ENCODE measurements at regions not wholly inside any gene's neighbourhood (a gene's known extent, or its start where the extent isn't known, plus 50 kb on each side); places are given as distances from the start of the nearest gene placed in this dataset.

DNA sequence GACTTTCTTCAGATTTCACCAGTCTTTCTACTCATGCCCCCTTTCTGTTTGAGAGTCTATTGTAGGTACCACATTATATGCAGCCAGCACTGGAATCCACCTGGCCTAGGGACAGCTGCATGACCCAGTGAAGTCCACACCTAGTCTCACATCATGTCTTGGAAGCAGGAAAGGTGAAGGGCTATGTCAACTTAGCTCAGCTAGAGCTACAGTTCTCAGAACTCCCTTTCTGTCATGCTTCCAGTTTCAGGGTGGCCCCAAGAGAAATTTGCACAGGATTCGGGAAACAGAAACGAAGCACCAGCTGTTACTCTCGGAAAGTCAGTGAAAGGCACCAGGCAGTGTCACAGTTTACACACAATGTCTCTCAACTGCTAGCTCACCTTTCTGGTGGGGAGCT, 51.6 kb upstream of the NLRP1 start:
- H3K27me3 Mint-ChIP-seq (ENCODE audit: unreplicated experiment): no peaks in the 10 kb centered on the region
- H3K27ac Mint-ChIP-seq (ENCODE audit: unreplicated experiment): no peak overlapping the region
- H3K9me3 Mint-ChIP-seq (ENCODE audit: unreplicated experiment): no peaks in the 10 kb centered on the region

DNA sequence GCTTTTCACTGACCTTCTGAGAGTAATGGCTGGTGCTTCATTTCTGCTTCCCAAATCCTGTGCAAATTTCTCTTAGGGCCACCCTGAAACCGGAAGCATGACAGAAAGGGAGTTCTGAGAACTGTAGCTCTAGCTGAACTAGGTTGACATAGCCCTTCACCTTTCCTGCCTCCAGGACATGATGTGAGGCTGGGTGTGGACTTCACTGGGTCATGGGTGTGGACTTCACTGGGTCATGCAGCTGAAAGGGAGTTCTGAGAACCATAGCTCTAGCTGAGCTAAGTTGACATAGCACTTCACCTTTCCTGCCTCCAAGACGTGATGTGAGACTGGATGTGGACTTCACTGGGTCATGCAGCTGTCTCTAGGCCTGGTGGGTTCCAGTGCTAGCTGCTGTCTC, 54.3 kb upstream of the NLRP1 start:
- no peak overlapping the region for H3K4me3 Mint-ChIP-seq (ENCODE audit: unreplicated experiment)
- H3K36me3 Mint-ChIP-seq (ENCODE audit: low read depth, unreplicated experiment): no peaks in the 10 kb centered on the region
- H3K9me3 Mint-ChIP-seq (ENCODE audit: unreplicated experiment): no peaks in the 10 kb centered on the region
- H3K4me1 Mint-ChIP-seq (ENCODE audit: unreplicated experiment): no peaks in the 10 kb centered on the region
- H3K27me3 Mint-ChIP-seq (ENCODE audit: unreplicated experiment): no peaks in the 10 kb centered on the region
- no peak for DNase-seq (ENCODE audit: low spot score)
- H3K27ac Mint-ChIP-seq (ENCODE audit: unreplicated experiment): no peak overlapping the region
- TF ChIP-seq, protein P1, sequence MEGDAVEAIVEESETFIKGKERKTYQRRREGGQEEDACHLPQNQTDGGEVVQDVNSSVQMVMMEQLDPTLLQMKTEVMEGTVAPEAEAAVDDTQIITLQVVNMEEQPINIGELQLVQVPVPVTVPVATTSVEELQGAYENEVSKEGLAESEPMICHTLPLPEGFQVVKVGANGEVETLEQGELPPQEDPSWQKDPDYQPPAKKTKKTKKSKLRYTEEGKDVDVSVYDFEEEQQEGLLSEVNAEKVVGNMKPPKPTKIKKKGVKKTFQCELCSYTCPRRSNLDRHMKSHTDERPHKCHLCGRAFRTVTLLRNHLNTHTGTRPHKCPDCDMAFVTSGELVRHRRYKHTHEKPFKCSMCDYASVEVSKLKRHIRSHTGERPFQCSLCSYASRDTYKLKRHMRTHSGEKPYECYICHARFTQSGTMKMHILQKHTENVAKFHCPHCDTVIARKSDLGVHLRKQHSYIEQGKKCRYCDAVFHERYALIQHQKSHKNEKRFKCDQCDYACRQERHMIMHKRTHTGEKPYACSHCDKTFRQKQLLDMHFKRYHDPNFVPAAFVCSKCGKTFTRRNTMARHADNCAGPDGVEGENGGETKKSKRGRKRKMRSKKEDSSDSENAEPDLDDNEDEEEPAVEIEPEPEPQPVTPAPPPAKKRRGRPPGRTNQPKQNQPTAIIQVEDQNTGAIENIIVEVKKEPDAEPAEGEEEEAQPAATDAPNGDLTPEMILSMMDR (IDR thresholded peaks at IDR 0.05; ENCODE audit: unreplicated experiment): no peak

More for the DNA sequence above, 51.6 kb upstream of the NLRP1 start:
- no peak for DNase-seq (ENCODE audit: low spot score)
- H3K4me3 Mint-ChIP-seq (ENCODE audit: unreplicated experiment): no peak overlapping the region
- H3K4me1 Mint-ChIP-seq (ENCODE audit: unreplicated experiment): no peaks in the 10 kb centered on the region
- TF ChIP-seq, protein P1 (IDR thresholded peaks at IDR 0.05; ENCODE audit: unreplicated experiment): no peak
- H3K36me3 Mint-ChIP-seq (ENCODE audit: low read depth, unreplicated experiment): no peaks in the 10 kb centered on the region

DNA sequence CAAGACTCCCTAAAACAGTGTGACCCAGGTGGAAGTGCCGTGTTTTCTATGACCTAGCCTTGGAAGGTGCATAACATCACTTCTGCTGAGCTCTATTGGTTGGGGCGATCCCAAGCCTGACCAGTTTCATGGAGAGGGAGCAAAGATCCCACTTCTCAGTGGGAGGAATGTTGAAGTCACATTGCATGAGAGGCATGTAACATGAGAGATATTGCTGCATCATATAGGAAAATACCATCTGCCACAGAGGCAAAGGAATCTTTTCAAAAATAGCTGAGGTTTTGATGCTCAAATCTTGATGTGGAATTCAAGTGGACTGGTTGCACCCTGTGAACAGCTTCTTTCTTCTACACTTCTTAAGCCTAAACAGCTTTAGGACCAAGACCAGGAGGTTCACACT, 56.4 kb upstream of the NLRP1 start:
- H3K9me3 Mint-ChIP-seq (ENCODE audit: unreplicated experiment): no peaks in the 10 kb centered on the region
- H3K36me3 Mint-ChIP-seq (ENCODE audit: low read depth, unreplicated experiment): no peaks in the 10 kb centered on the region
- no peak overlapping the region for H3K27ac Mint-ChIP-seq (ENCODE audit: unreplicated experiment)
- TF ChIP-seq, protein P1 (IDR thresholded peaks at IDR 0.05; ENCODE audit: unreplicated experiment): no peak
- no peak overlapping the region for H3K4me3 Mint-ChIP-seq (ENCODE audit: unreplicated experiment)
- H3K27me3 Mint-ChIP-seq (ENCODE audit: unreplicated experiment): no peaks in the 10 kb centered on the region
- no peak for DNase-seq (ENCODE audit: low spot score)
- H3K4me1 Mint-ChIP-seq (ENCODE audit: unreplicated experiment): no peaks in the 10 kb centered on the region

DNA sequence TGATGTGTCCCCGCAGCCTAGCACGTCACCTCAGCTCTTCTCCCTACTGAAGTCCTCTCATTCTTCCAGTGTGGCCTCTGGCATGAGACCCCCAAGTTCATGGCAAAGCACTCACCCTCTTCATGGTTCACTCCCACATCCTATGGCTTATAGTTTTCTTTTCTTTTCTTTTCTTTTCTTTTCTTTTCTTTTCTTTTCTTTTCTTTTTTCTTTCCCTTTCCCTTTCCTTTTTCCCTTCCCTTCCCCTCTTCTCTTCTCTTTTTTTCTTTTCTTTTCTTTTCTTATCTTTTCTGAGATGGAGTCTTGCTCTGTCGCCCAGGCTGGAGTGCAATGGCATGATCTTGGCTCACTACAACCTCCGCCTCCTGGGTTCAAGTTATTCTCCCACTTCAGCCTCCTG, 58.4 kb upstream of the NLRP1 start:
- Mint-ChIP-seq H3K9me3 (ENCODE audit: unreplicated experiment) (no peaks in the 10 kb centered on the region), H3K36me3 (ENCODE audit: low read depth, unreplicated experiment) (no peaks in the 10 kb centered on the region), H3K4me1 (ENCODE audit: unreplicated experiment) (no peaks in the 10 kb centered on the region), H3K4me3 (ENCODE audit: unreplicated experiment) (no peak overlapping the region), H3K27me3 (ENCODE audit: unreplicated experiment) (no peaks in the 10 kb centered on the region), H3K27ac (ENCODE audit: unreplicated experiment) (no peak overlapping the region)
- no peak for DNase-seq (ENCODE audit: low spot score)
- TF ChIP-seq, protein P1 (IDR thresholded peaks at IDR 0.05; ENCODE audit: unreplicated experiment): no peak

DNA sequence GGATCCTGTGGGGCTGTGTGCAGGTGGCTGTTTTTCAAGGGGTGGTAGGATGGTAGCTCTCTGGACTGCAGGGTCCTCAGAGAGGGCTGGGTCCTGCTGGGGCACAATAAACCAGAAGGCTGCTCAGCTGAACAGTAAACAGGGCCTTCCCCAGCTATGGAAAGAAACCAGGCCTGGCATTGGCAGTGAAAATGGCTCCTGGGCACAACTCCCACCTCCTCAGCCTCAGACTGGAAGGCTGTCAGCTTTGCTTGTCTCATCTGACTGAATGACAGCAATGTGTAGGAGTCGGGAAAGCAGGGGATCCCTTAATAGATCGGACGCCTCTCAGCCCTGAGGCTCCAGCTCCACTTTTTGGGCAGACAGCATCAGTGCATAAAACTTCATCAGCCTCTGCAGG, 59.8 kb upstream of the NLRP1 start:
- Mint-ChIP-seq H3K36me3 (ENCODE audit: low read depth, unreplicated experiment) (no peaks in the 10 kb centered on the region), H3K4me1 (ENCODE audit: unreplicated experiment) (no peaks in the 10 kb centered on the region), H3K4me3 (ENCODE audit: unreplicated experiment) (no peak overlapping the region), H3K27me3 (ENCODE audit: unreplicated experiment) (no peaks in the 10 kb centered on the region), H3K9me3 (ENCODE audit: unreplicated experiment) (no peaks in the 10 kb centered on the region), H3K27ac (ENCODE audit: unreplicated experiment) (no peak overlapping the region)
- no peak for DNase-seq (ENCODE audit: low spot score)
- TF ChIP-seq, protein P1 (IDR thresholded peaks at IDR 0.05; ENCODE audit: unreplicated experiment): no peak

All from endothelial cell (in vitro differentiated cells).